Peyer's patch (tissue), 4 donors: ENCODE measurements at regions not wholly inside any gene's neighbourhood (a gene's known extent, or its start where the extent isn't known, plus 50 kb on each side); places are given as distances from the start of the nearest gene placed in this dataset.

Experiments
- POLR2A ChIP-seq, 2 donors: fragments of 450-650 bp; IDR thresholded peaks; one replicate each; pipeline ENCODE4 v1.5.1; 2017; ENCODE audit warnings: antibody characterized with exemption in 2 of 2, mild to moderate bottlenecking in 2 of 2, moderate library complexity in 2 of 2
- TF ChIP-seq, protein P1 (sequence below), 6 experiments: fragments of 450-650 bp in 4 of 6; fragments of 200-600 bp in 2 of 6; sonication (generic) in 1 of 6; IDR thresholded peaks; one replicate each; pipeline ENCODE4 v1.5.1; 2017 to 2019; ENCODE audit warnings: antibody characterized with exemption in 6 of 6, mild to moderate bottlenecking in 3 of 6, moderate library complexity in 1 of 6

DNA sequence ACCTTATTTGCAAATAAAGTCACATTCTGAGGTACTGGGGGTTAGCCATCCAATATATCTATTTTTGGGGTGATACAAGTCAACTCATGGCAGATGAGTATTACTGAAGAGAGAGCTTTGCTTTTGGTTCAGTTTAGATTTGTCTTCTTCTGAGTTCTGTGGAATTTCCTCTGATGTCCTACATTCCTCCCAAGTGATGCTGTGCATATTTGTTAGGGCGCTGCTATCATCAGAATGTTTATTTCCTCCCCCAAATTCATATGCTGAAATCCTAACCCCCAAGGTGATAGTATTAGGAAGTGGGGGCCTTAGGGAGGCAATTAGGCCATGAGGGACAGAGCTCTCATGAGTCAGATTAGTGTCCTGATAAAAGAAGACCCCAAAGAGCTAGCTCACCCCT lies 96.2 kb upstream of the WLS start:
- TF ChIP-seq, protein P1, sequence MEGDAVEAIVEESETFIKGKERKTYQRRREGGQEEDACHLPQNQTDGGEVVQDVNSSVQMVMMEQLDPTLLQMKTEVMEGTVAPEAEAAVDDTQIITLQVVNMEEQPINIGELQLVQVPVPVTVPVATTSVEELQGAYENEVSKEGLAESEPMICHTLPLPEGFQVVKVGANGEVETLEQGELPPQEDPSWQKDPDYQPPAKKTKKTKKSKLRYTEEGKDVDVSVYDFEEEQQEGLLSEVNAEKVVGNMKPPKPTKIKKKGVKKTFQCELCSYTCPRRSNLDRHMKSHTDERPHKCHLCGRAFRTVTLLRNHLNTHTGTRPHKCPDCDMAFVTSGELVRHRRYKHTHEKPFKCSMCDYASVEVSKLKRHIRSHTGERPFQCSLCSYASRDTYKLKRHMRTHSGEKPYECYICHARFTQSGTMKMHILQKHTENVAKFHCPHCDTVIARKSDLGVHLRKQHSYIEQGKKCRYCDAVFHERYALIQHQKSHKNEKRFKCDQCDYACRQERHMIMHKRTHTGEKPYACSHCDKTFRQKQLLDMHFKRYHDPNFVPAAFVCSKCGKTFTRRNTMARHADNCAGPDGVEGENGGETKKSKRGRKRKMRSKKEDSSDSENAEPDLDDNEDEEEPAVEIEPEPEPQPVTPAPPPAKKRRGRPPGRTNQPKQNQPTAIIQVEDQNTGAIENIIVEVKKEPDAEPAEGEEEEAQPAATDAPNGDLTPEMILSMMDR (IDR thresholded peaks at IDR 0.05), result no peak
- no peak for TF ChIP-seq POLR2A (IDR thresholded peaks at IDR 0.05)
